CD4-positive, alpha-beta T cell treated with Interferon alpha-2 for 1 hour (primary cell): ENCODE measurements at regions not wholly inside any gene's neighbourhood (a gene's known extent, or its start where the extent isn't known, plus 50 kb on each side); places are given as distances from the start of the nearest gene placed in this dataset.
A peak's percentile ranks its signal among the peaks of the same experiment; 100 is the strongest.
"Not testable (repeated sequence)": the region's sequence is repeated elsewhere in the genome, so short reads cannot be mapped to it uniquely, and the experiment has no call there.

Experiments used
- DNase-seq, 2 donors: peaks; one replicate each; pipeline ENCODE4 v3.0.0-alpha.2; 2020 to 2022

- DNase-seq, result not testable (repeated sequence)
Measured at GRCh38 chr1:147103416-147104155, 68.7 kb downstream of the PRKAB2 start.

DNA sequence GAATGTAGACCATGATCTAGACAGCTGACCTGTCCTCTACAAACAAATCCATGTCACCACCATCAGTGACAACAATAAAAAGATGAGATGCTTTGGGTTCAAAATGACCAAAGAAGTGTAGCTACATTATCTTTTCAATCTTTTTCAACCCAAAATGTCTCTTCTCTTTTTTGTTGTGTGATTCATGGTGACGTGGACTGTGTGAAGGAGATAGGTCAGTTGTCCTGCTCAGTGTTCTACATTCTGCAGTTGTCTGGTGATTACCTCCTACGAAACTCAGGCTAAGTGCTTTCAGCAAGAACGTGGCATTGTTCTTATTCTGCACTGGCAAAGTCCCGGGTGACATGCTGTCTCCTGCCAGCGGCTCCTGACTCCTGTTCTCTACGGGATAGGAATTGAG, 73.1 kb downstream of the PRKAB2 start:
- no peak for DNase-seq

DNA sequence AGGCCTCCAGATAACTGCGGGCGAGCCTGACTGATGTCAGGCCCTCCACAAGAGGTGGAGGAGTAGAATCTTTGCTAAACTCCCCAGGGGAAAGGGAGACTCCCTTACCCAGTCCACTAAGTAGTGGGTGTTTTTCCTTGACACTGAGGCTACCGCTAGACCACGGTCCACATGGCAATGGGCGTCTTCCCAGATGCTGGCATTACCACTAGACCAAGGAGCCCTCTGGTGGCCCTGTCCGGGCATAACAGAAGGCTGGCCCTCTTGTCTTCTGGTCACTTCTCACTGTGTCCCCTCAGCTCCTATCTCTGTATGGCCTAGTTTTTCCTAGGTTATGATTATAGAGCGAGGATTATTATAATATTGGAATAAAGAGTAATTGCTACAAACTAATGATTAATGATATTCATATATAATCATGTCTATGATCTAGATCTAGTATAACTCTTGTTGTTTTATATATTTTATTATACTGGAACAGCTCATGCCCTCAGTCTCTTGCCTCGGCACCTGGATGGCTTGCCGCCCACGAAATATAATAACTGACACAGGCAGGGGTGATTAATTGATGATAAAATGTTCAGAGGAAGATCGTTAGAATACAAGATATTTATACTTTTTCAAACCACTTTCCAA, 73.8 kb downstream of the PRKAB2 start:
- DNase-seq, result peak in 1 of 2 donors; percentile 23

DNA sequence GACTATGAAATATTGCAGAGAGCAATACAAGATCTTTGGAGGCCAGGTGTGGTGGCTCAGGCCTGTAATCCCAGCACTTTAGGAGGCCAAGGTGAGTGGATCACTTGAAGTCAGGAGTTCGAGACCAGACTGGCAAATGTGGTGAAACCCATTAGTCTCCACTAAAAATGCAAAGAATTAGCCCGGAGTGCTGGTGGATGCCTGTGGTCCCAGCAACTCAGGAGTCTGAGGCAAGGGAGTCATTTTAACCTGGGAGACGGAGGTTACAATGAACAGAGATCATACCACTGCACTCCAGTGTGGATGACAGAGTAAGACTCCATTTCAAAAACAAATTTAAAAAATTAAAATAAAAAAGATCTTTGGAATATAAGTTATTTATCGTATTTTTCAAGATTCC, 76.6 kb downstream of the PRKAB2 start:
- no peak for DNase-seq

DNA sequence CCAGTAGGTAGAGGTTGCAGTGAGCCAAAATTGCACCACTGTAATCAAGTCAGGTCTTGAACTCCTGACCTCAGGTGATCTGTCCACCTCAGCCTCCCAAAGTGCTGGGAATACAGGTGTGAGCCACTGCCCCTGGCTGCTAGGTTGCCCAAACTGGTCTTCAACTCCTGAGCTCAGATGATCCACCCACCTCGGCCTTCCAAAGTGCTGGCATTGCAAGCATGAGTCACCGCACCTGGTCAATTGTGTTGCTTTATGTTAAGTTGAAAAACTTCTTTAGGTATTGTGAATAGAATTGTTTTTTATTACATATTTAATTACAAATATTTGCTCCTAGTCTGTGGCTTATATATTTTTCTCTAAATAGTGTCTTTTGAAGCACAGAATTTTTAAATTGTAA, 80.5 kb downstream of the PRKAB2 start:
- DNase-seq, result no peak

DNA sequence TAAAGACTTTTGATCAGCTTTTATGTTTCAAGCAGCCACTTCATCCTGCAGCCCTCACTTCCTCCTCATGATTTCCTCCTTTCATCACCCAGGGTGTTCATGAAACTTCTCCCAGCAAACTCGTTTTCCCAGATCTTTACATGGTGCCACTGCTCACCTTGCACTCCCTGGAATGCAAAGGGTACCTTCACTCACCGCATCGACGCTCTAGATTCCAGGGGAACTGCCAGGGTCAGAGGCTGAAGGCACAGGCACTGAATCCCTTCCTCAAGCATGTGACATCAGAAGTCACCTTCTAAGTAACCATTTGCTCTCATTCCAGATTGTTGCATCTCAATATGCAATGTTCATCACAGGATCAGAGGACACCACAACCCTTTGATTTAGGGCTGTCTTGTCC, 82.8 kb downstream of the PRKAB2 start:
- no peak for DNase-seq

GRCh38 chr1:147086129-147086528, 86.1 kb downstream of the PRKAB2 start:
- no peak for DNase-seq

DNA sequence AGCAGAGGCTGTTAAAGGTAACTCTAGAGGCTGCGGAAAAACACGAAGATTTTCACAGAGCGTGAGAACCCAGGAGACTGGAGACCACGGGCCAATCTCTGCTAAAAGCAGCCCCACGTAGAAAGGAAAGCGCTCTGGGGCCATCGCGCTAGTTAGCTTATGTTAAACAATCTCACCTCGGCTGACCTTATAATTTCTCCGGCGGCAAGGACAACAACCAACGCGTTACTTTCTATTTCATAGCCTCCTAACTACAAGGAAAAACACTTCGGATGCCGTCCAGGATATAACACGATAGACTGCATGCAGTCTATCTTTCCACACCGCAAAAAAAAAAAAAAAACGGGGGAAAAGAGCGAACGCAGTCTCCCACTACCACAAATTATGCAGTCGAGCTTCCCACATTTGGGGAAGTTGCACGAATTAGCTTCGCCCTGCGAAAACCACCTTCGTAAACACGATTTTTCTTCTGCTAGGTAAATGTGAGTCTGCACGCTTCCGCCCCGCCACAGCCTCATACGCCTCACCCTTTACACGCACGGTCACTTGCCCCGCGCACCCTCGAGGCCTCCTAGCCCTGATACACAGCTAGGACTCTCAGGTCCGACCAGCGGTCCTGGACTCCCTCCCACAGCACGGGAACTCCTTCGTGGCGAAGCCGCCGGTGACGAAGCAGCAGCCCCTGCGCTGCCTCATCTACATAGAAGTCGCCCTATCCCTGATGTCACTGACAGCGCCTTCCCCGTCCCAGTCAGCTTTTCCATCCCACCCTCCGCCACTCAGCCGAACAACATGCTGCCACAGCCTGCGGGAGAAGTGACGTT, 87.8 kb downstream of the PRKAB2 start:
- peak; percentile 55 to 78 for DNase-seq

DNA sequence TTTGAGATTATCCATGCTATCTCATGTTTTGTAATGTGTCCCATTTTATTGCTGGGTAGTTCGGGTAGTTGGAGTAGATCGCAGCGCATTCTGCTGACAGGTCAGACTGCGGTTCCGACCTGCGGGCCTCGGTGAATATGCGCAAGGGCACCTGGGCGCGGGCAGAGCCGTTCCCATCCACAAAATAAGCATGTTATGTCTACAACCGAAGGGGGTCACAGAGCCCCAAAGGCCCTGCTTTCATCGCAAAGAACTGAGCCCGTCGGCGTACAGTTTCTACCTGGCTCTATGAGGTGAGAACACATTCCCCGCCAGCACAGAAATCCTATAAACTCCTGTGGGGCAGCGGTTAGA, 88.4 kb downstream of the PRKAB2 start:
- no peak for DNase-seq

- DNase-seq, result no peak
Measured at GRCh38 chr1:147080671-147081394, 91.4 kb downstream of the PRKAB2 start.

- DNase-seq, result no peak
Measured at GRCh38 chr1:147080006-147080661, 92.1 kb downstream of the PRKAB2 start.

DNA sequence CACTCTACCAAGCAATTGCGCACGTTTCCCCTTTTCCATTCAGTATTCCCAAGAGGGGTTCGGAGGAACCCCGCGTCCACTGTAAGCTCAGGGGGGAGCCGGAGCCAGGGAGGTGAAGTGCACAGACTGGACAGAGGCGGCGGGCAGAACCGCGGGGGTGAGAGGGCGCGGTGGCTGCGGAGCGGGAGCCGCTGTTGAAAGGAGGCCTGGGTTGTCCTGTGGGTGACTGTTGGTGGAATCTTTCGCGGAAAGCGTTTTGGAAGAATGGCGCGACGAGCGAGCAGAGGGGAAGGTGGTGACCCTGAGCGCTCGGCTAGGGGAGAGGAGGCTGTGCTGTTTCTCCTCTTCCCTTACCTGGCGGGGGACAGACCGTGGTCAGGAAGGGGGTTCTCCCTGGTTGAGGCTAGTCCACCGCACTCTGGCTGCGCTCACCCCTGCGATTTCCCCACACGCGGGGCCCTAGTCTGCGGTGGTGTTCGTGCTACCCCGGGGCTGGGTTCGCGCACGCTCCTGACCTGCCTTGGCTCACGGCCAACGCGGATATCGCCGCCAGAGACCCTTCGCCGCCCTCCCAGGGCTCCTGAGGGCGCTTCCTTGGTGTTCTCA, 92.8 kb downstream of the PRKAB2 start:
- DNase-seq, result peak in 1 of 2 donors; percentile 22

- DNase-seq, result no peak
Measured at GRCh38 chr1:147078606-147079399, 93.5 kb downstream of the PRKAB2 start.

GRCh38 chr1:147077936-147078605, 94.2 kb downstream of the PRKAB2 start:
- no peak for DNase-seq

DNA sequence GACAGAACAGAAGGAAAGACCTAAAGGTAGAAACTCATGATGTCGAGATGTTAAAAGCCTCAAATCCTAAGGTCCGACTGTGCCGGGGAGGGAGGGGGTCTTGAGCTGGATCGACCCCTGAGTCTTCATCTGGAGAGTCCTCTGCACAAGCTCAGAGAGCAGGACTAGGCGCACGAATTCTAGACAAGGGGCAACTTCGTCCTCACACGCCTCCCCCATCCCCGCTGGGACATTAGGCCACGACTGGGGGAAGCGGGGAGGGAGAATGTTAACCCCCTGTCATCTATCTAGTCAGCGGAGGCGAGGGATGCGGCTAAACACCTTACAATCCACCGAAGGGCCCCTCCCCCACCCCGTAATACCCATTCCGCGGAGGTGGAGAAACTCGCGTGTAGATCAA, 94.7 kb downstream of the PRKAB2 start:
- no peak for DNase-seq

- DNase-seq, result no peak
Measured at GRCh38 chr1:147077081-147077480, 95.2 kb downstream of the PRKAB2 start.

- no peak for DNase-seq
Measured at GRCh38 chr1:147076442-147076841, 95.8 kb downstream of the PRKAB2 start.

- peak in 1 of 2 donors; percentile 34 for DNase-seq
Measured at GRCh38 chr1:147072482-147073432, 99.5 kb downstream of the PRKAB2 start.

GRCh38 chr1:147071142-147071541, 101.1 kb downstream of the PRKAB2 start:
- no peak for DNase-seq

GRCh38 chr1:147062956-147063355, 109.3 kb downstream of the PRKAB2 start:
- DNase-seq, result no peak
